Motor neuron (in vitro differentiated cells): ENCODE measurements at regions not wholly inside any gene's neighbourhood (a gene's known extent, or its start where the extent isn't known, plus 50 kb on each side); places are given as distances from the start of the nearest gene placed in this dataset.
A peak's percentile ranks its signal among the peaks of the same experiment; 100 is the strongest.

ENCODE experiments used
- ATAC-seq, 8 experiments: fragments of 200-7000 bp; cut with Tn5 transposase; replicated peaks in 6 of 8; 2 replicates each; pipeline ENCODE4 v1.8.0; 2021; ENCODE audit warnings: mild to moderate bottlenecking in 8 of 8, moderate library complexity in 8 of 8
- H3K27ac ChIP-seq, 2 donors: fragments of 250-450 bp; sonication (Bioruptor Pico); 2 replicates each; pipeline ENCODE4 v1.9.0; 2021; ENCODE audit warnings: antibody characterized with exemption in 2 of 2, mild to moderate bottlenecking in 2 of 2, moderate library complexity in 1 of 2
- H3K4me1 ChIP-seq, 2 donors: fragments of 250-450 bp; sonication (Bioruptor Pico); replicated peaks in 1 of 2; 2 replicates each; pipeline ENCODE4 v1.6.1; 2021; ENCODE audit warnings: antibody characterized with exemption in 2 of 2, mild to moderate bottlenecking in 2 of 2, moderate library complexity in 1 of 2
- H3K4me3 ChIP-seq, 5 donors: fragments of 250-450 bp; sonication (Bioruptor Pico); 2 replicates each; pipeline ENCODE4 v1.9.0; 2021; ENCODE audit warnings: antibody characterized with exemption in 5 of 5, mild to moderate bottlenecking in 5 of 5, moderate library complexity in 4 of 5
- WGBS, 10 experiments: fragments of 450-650 bp; shearing (Covaris generic); methylation state at CpG; one replicate each; pipeline ENCODE4 v1.0.0; 2022; 5-methylcytosine and 5-hydroxymethylcytosine counted together
- in situ Hi-C, 9 experiments: fragments of 400-800 bp; cut with MboI; loops; one replicate each; pipeline ENCODE4 v1.15.0; 2021; ENCODE audit warnings: low sequenced_read_pairs in 9 of 9, low pct_unique_long_range_greater_than_20kb in 2 of 9; ENCODE audit not compliant: unreplicated experiment in 9 of 9

- no peak for ATAC-seq
- in situ Hi-C loops = loop anchor here in 1 of 9 experiments (25.0 kb wide), 1 partner anchor 220 kb away; no protein-coding TSS in a partner anchor
- H3K4me3 ChIP-seq = no peak overlapping the region
- no peak overlapping the region for H3K27ac ChIP-seq
- H3K4me1 ChIP-seq = peaks cover 0 to 5% of the 10 kb centered on the region in 2 donors
- WGBS, 10 experiments = 71 to 100% (median 87%) methylated on average over 1 to 3 of the region's 3 CpGs; no CpG with 5 or more reads in 3 of the 10 experiments
Observed at GRCh38 chr1:114342376-114342775, 168.6 kb downstream of the TRIM33 start.

DNA sequence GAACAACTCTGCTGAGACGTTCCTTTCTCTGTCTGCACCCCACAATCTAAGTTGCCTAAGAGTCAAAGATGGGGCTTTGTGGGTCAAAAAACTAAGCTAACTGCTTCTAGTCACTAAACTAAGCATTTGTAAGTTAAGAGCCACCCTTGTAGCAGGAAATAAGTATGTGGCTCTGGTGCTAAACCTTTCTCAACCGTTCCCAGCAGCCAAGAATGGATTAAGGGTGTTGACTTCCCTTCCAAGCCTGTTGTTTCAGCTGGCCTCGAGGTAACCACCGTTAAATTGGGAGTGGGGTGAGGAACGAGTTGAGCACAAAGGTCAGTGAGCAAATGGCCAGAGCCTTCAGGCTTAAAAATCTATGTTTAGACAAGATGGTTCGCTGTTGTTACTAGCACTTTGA, 169.1 kb downstream of the TRIM33 start:
- no peak overlapping the region for H3K4me3 ChIP-seq
- in situ Hi-C loops = loop anchor here in 1 of 9 experiments (25.0 kb wide), 1 partner anchor 220 kb away; no protein-coding TSS in a partner anchor
- ATAC-seq = no peak
- H3K4me1 ChIP-seq = peaks cover 0 to 5% of the 10 kb centered on the region in 2 donors
- 25 to 100% (median 64%) methylated on average over 1 to 6 of the region's 6 CpGs; no CpG with 5 or more reads in 1 of the 10 experiments for WGBS, 10 experiments
- H3K27ac ChIP-seq = no peak overlapping the region

DNA sequence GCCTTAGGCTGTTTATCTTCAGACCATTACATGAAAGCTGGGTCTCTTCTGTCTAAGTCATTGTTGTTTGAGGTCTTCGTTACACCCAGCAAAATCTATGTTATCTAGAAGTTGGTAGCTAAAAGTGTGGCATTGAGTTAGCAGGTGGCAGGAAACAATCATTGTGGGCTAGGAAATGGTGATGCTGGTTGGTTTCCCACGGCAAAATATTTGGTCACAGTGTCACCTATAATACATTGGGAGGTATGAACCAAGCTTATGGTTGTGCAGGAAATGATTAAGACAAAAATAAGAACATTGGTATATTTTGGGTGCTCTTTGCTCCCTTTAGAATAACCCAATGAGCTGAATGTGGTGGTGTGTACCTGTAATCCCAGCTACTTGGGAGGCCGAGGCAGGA, 169.7 kb downstream of the TRIM33 start:
- Histone ChIP-seq H3K4me1 (peaks cover 0 to 5% of the 10 kb centered on the region in 2 donors), H3K27ac (no peak overlapping the region), H3K4me3 (no peak overlapping the region)
- ATAC-seq = no peak
- in situ Hi-C loops = loop anchor here in 1 of 9 experiments (25.0 kb wide), 1 partner anchor 221 kb away; no protein-coding TSS in a partner anchor
- WGBS, 10 experiments = 67 to 100% (median 81%) methylated on average over 2 to 3 of the region's 3 CpGs; no CpG with 5 or more reads in 5 of the 10 experiments

DNA sequence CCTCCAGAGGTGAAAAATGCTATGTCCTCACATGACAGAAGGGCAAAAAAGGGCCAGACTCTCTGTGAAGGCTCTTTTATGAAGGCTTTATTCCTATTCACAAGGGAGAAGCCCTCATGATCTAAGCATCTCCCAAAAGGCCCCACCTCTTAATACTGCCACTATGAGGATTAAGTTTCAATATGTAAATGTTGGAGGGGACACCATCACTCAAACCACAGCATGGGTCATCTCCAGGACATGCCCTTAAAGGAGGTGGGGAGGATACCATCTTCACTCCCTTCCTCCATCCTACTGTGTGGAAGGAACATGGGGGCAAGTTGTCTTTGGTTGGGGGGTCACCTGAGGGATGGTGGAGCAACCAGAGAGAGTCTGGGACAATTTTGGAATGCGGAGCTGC, 170.1 kb downstream of the TRIM33 start:
- in situ Hi-C loops = loop anchor here in 1 of 9 experiments (25.0 kb wide), 1 partner anchor 221 kb away; no protein-coding TSS in a partner anchor
- 83 to 100% (median 94%) methylated on average over 1 of the region's 1 CpG; no CpG with 5 or more reads in 4 of the 10 experiments for WGBS, 10 experiments
- H3K27ac ChIP-seq = no peak overlapping the region
- H3K4me1 ChIP-seq = peaks cover 0 to 2% of the 10 kb centered on the region in 2 donors
- no peak overlapping the region for H3K4me3 ChIP-seq
- peak in 2 of 8 experiments; percentile 52 to 69 for ATAC-seq

DNA sequence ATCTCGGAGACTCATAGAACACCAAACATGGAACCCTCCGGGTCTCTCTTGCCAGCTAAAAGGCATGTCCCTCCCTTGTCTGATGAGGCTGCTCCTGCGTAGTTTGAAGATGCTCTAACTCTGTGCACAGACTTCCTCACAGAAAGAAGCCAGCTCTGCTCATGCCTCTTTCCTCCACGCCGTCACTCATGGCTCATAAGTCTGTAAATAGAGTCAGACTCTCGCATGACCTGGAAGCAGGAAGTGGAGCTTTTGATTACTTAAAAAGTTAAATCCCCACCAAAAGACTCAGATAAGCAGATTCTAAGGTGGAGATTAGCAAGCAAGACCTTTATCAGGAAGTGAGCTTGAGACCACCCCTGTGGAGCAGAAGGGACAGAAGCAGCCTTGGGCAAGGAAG, 171.6 kb downstream of the TRIM33 start:
- WGBS, 10 experiments = 40 to 100% (median 93%) methylated on average over 1 to 5 of the region's 6 CpGs; no CpG with 5 or more reads in 2 of the 10 experiments
- H3K4me3 ChIP-seq = no peak overlapping the region
- in situ Hi-C loops = loop anchor here in 1 of 9 experiments (25.0 kb wide), 1 partner anchor 223 kb away; no protein-coding TSS in a partner anchor
- no peak for ATAC-seq
- no peak overlapping the region for H3K27ac ChIP-seq
- H3K4me1 ChIP-seq = no peaks in the 10 kb centered on the region

DNA sequence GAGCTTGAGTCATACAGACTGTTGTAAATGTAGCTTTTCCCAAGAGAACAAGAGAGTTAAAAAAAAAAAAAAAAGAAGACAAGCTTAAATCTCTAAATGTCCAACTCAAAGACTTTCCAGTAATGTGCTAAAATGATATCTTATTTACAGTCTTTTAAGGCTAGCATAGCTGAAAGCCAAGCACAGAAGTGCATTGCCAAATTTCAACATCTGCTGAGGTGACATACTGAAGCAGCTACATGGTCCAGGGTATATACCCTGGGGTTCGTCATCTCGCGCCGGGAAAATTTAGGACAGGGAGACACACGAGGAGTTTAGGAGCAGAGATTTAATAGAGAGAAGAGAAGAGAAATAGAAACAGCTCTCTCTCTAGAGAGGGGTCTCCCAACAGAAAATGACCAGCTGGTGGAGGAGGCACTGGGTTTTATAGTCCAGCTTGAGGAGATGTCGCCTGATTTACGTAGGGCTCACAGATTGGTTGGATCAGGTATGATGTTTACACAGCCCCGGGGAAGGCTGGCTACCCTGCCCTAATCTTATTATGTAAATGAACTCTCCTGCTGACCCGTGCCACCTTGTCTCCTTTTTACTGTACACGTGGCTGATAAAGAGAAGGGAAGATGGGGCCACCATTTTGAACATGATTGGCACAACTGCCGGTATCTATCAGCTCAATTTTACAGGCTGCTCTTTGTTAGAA, 172.7 kb downstream of the TRIM33 start:
- in situ Hi-C loops = loop anchor here in 1 of 9 experiments (25.0 kb wide), 1 partner anchor 224 kb away; no protein-coding TSS in a partner anchor
- H3K27ac ChIP-seq = no peak overlapping the region
- H3K4me3 ChIP-seq = no peak overlapping the region
- no peak for ATAC-seq
- WGBS, 10 experiments = 33 to 100% (median 84%) methylated on average over 1 to 11 of the region's 11 CpGs
- H3K4me1 ChIP-seq = no peaks in the 10 kb centered on the region

DNA sequence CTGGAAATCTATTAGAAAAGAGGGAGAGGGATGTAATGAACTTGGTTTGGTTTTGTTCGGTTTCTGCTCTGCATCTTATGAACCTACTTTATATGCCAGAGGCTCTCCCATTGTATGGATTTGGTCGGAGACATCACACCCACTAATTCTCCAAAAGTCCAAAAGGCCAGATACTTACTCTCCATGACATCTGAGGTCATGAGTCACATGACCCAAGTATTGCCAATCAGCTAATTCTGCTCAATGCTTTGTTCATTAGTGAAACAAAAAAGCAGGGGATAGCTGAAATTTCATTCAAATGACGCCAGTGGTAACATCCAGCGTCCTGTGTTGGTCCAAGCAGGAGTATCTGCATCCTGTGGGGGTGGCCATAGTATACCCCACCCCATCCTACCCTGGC, 173.6 kb downstream of the TRIM33 start:
- 28 to 89% (median 78%) methylated on average over 1 to 4 of the region's 4 CpGs; no CpG with 5 or more reads in 2 of the 10 experiments for WGBS, 10 experiments
- H3K4me3 ChIP-seq = no peak overlapping the region
- H3K4me1 ChIP-seq = no peaks in the 10 kb centered on the region
- ATAC-seq = no peak
- no peak overlapping the region for H3K27ac ChIP-seq
- in situ Hi-C loops = loop anchor here in 1 of 9 experiments (25.0 kb wide), 1 partner anchor 225 kb away; no protein-coding TSS in a partner anchor

DNA sequence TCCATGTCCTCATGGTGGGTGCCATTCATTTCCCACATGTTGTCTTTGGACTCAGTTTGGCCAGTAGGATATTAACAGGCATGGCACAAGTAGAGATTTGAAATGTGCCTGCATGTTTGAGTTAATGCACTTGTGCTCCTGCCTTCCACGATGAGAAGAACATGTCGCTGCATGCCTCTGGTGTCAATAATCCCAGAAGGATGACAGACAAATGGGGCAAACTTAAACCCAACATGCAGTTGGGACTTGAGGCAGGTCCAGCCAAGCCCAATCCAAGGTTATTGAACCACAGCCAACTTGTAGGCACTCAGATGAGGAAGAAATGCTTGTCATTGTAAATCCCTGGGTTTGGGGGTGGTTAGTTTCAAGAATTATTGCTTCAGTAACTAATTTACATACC, 174.6 kb downstream of the TRIM33 start:
- in situ Hi-C loops = loop anchor here in 1 of 9 experiments (25.0 kb wide), 1 partner anchor 226 kb away; no protein-coding TSS in a partner anchor
- no peak overlapping the region for H3K4me3 ChIP-seq
- WGBS, 10 experiments = 83 to 100% (median 100%) methylated on average over 1 to 2 of the region's 2 CpGs; no CpG with 5 or more reads in 3 of the 10 experiments
- no peaks in the 10 kb centered on the region for H3K4me1 ChIP-seq
- no peak for ATAC-seq
- H3K27ac ChIP-seq = no peak overlapping the region

GRCh38 chr1:114335273-114335672, 175.7 kb downstream of the TRIM33 start:
- ATAC-seq = no peak
- Histone ChIP-seq H3K4me3 (no peak overlapping the region), H3K4me1 (no peaks in the 10 kb centered on the region), H3K27ac (no peak overlapping the region)
- in situ Hi-C loops = loop anchor here in 1 of 9 experiments (25.0 kb wide), 1 partner anchor 227 kb away; no protein-coding TSS in a partner anchor

- in situ Hi-C loops = loop anchor here in 1 of 9 experiments (25.0 kb wide), 1 partner anchor 228 kb away; no protein-coding TSS in a partner anchor
- no peak overlapping the region for H3K27ac ChIP-seq
- no peak overlapping the region for H3K4me3 ChIP-seq
- no peaks in the 10 kb centered on the region for H3K4me1 ChIP-seq
- no peak for ATAC-seq
Observed at GRCh38 chr1:114334297-114334696, 176.7 kb downstream of the TRIM33 start.

DNA sequence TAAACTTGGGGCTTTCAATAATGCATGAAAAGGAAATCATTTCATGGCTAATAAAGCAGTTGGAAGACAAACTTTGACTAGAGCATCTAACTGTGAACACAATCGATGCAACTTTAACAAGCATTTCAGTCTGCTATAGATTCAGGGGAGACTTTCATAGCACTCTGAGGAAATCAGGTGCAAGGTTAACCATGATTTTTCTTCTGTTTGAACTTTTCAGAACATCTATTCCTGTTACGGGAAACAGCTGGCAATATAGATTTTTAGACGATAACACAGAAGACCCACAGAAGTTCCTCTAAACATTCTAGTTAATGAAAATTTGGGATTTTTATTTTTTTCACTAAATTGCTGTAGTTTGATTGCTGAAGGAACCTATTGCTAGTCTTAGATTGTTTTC, 177.3 kb downstream of the TRIM33 start:
- WGBS, 10 experiments = 21 to 100% (median 79%) methylated on average over 1 to 3 of the region's 3 CpGs
- no peaks in the 10 kb centered on the region for H3K4me1 ChIP-seq
- no peak overlapping the region for H3K4me3 ChIP-seq
- ATAC-seq = no peak
- no peak overlapping the region for H3K27ac ChIP-seq
- in situ Hi-C loops = loop anchor here in 1 of 9 experiments (25.0 kb wide), 1 partner anchor 229 kb away; no protein-coding TSS in a partner anchor

- ATAC-seq = no peak
- Histone ChIP-seq H3K27ac (no peak overlapping the region), H3K4me1 (no peaks in the 10 kb centered on the region), H3K4me3 (no peak overlapping the region)
- in situ Hi-C loops = loop anchor here in 1 of 9 experiments (25.0 kb wide), 1 partner anchor 230 kb away; no protein-coding TSS in a partner anchor
Observed at GRCh38 chr1:114331936-114332335, 178.3 kb upstream of the SYT6 start.

- Histone ChIP-seq H3K27ac (no peak overlapping the region), H3K4me3 (no peak overlapping the region), H3K4me1 (no peaks in the 10 kb centered on the region)
- no peak for ATAC-seq
- in situ Hi-C loops = loop anchor here in 1 of 9 experiments (25.0 kb wide), 1 partner anchor 232 kb away; no protein-coding TSS in a partner anchor
- WGBS, 10 experiments = 40 to 100% (median 84%) methylated on average over 1 to 4 of the region's 4 CpGs
Observed at GRCh38 chr1:114330451-114330983, 176.8 kb upstream of the SYT6 start.
